A549 (cell line): ENCODE measurements at regions not wholly inside any gene's neighbourhood (a gene's known extent, or its start where the extent isn't known, plus 50 kb on each side); places are given as distances from the start of the nearest gene placed in this dataset.

Experiments used
- ATAC-seq, 2 experiments: fragments of 200-7000 bp in 1 of 2; fragments of >200 bp in 1 of 2; cut with Nextera tagmentation in 1 of 2; cut with Tn5 transposase in 1 of 2; 3 replicates each; pipeline versions ENCODE4 v1.8.0 to v1.9.1; 2018 to 2020; ENCODE audit warnings: mild to moderate bottlenecking in 1 of 2, moderate library complexity in 1 of 2
- CTCF ChIA-PET: fragments of 300-600 bp; sonication (Branson Sonifier 250); formaldehyde crosslinking; extraction: SDS; loops from one replicate; lab custom pipeline; 2021; ENCODE audit warnings: antibody characterized with exemption, inconsistent platforms; lab: Yijun Ruan, JAX
- POLR2A ChIA-PET: fragments of 350-600 bp; formaldehyde crosslinking; extraction: SDS; loops from one replicate; lab custom pipeline; 2021; ENCODE audit warnings: antibody characterized with exemption, inconsistent platforms; lab: Yijun Ruan, JAX
- DNase-seq, 2 experiments: peaks; one replicate each; pipeline versions ENCODE4 v3.0.0 to v3.0.0-alpha.2; 2011 to 2016; ENCODE audit warnings: low read depth in 1 of 2, low spot score in 1 of 2
- FAIRE-seq: peaks from 2 replicates; lab custom pipeline; 2011; peaks lifted over from hg19 to GRCh38; lab: Jason Lieb, UNC
- H3K27ac ChIP-seq, 2 experiments: fragments of >200 bp; sonication (Bioruptor Twin); formaldehyde crosslinking; 3 replicates each; pipeline ENCODE4 v1.5.1; 2016 to 2017
- H3K4me1 ChIP-seq: fragments of >200 bp; sonication (Bioruptor Twin); formaldehyde crosslinking; 3 replicates; pipeline ENCODE4 v1.6.1; 2016
- H3K4me2 ChIP-seq: fragments of >200 bp; sonication (Bioruptor Twin); formaldehyde crosslinking; 3 replicates; pipeline ENCODE4 v1.6.1; 2016
- H3K4me3 ChIP-seq: fragments of >200 bp; sonication (Bioruptor Twin); formaldehyde crosslinking; 3 replicates; pipeline ENCODE4 v1.5.1; 2016
- H3K9me3 ChIP-seq: fragments of >200 bp; sonication (Bioruptor Twin); formaldehyde crosslinking; 3 replicates; pipeline ENCODE4 v1.6.1; 2016
- BHLHE40 ChIP-seq: IDR thresholded peaks from 2 replicates; pipeline ENCODE4 v1.6.1; 2012; ENCODE audit warnings: low read depth, low read length, inconsistent platforms
- CBX8 ChIP-seq: fragments of 200-600 bp; sonication (generic); IDR thresholded peaks from 2 replicates; pipeline ENCODE4 v1.6.1; 2016
- E2F6 ChIP-seq: IDR thresholded peaks from 2 replicates; pipeline ENCODE4 v1.6.1; 2012; ENCODE audit warnings: low read depth, borderline replicate concordance
- ESRRA ChIP-seq: fragments of 150-350 bp; IDR thresholded peaks from 2 replicates; pipeline ENCODE4 v1.6.1; 2014; ENCODE audit warnings: mild to moderate bottlenecking, low read length, borderline replicate concordance
- FOSB ChIP-seq: fragments of 250-450 bp; sonication (Bioruptor Pico); IDR thresholded peaks from 2 replicates; pipeline ENCODE4 v1.5.0; 2020; ENCODE audit warnings: mild to moderate bottlenecking, moderate library complexity
- HEYL ChIP-seq: fragments of 250-450 bp; sonication (Bioruptor Pico); IDR thresholded peaks from 2 replicates; pipeline ENCODE4 v1.8.0; 2021; ENCODE audit warnings: mild to moderate bottlenecking, moderate library complexity
- HOXA7 ChIP-seq: fragments of 250-450 bp; sonication (Bioruptor Pico); IDR thresholded peaks from 2 replicates; pipeline ENCODE4 v1.5.0; 2020; ENCODE audit warnings: mild to moderate bottlenecking, moderate library complexity
- HOXB5 ChIP-seq: fragments of 250-450 bp; sonication (Bioruptor Pico); IDR thresholded peaks from 2 replicates; pipeline ENCODE4 v1.5.0; 2020; ENCODE audit warnings: mild to moderate bottlenecking, moderate library complexity
- KDM5A ChIP-seq: fragments of 200-600 bp; sonication (generic); IDR thresholded peaks from 2 replicates; pipeline ENCODE4 v1.6.1; 2016; ENCODE audit warnings: antibody characterized with exemption, mild to moderate bottlenecking
- MAFK ChIP-seq: fragments of 450-650 bp; IDR thresholded peaks from 2 replicates; pipeline ENCODE4 v1.6.1; 2014; ENCODE audit not compliant: partially characterized antibody
- MAZ ChIP-seq: fragments of 150-350 bp; IDR thresholded peaks from 2 replicates; pipeline ENCODE4 v1.6.1; 2014; ENCODE audit warnings: antibody characterized with exemption, low read depth, low read length, borderline replicate concordance
- MYC ChIP-seq: IDR thresholded peaks from 2 replicates; pipeline ENCODE4 v1.6.1; 2012; ENCODE audit warnings: mild to moderate bottlenecking, inconsistent platforms, low read length, improper control_type of control experiment, borderline replicate concordance
- NFE2L2 ChIP-seq: fragments of 150-350 bp; conservative IDR thresholded peaks from 2 replicates; pipeline ENCODE4 v1.6.1; 2014; ENCODE audit warnings: low read length
- PHF8 ChIP-seq: fragments of 200-600 bp; sonication (generic); IDR thresholded peaks from 2 replicates; pipeline ENCODE4 v1.6.1; 2016; ENCODE audit warnings: low read depth, mild to moderate bottlenecking, antibody characterized with exemption, moderate library complexity, borderline replicate concordance
- POLR2AphosphoS2 ChIP-seq: conservative IDR thresholded peaks from 2 replicates; pipeline ENCODE4 v1.6.1; 2012; ENCODE audit warnings: low read length, improper control_type of control experiment, inconsistent platforms
- RFX5 ChIP-seq: fragments of 450-650 bp; IDR thresholded peaks from 2 replicates; pipeline ENCODE4 v1.7.1; 2014; ENCODE audit warnings: antibody characterized with exemption, mild to moderate bottlenecking, moderate library complexity
- SREBF2 ChIP-seq: fragments of 450-650 bp; IDR thresholded peaks from 2 replicates; pipeline ENCODE4 v1.6.1; 2014; ENCODE audit warnings: mild to moderate bottlenecking, moderate library complexity
- TP53 ChIP-seq: fragments of 250-450 bp; sonication (Bioruptor Pico); IDR thresholded peaks from 2 replicates; pipeline ENCODE4 v1.5.0; 2021; ENCODE audit warnings: mild to moderate bottlenecking, moderate library complexity
- ZC3H11A ChIP-seq: fragments of 450-650 bp; IDR thresholded peaks from 2 replicates; pipeline ENCODE4 v1.6.1; 2014; ENCODE audit warnings: antibody characterized with exemption, mild to moderate bottlenecking
- ZSCAN20 ChIP-seq: fragments of 250-450 bp; sonication (Bioruptor Pico); IDR thresholded peaks from 2 replicates; pipeline ENCODE4 v1.8.0; 2022; ENCODE audit warnings: mild to moderate bottlenecking, moderate library complexity
- WGBS: methylation state at CpG from one replicate; pipeline ENCODE4 v1.1.6; 2017; ENCODE audit errors: missing lambda C conversion rate; 5-methylcytosine and 5-hydroxymethylcytosine counted together
- TF ChIP-seq, protein P1 (sequence below): fragments of 200-600 bp; sonication (generic); IDR thresholded peaks from 2 replicates; pipeline ENCODE4 v1.6.1; 2016; ENCODE audit warnings: antibody characterized with exemption, mild to moderate bottlenecking, moderate library complexity
- TF ChIP-seq, protein P2 (sequence below): fragments of >200 bp; sonication (Bioruptor Twin); formaldehyde crosslinking; IDR thresholded peaks from 3 replicates; pipeline ENCODE4 v1.5.1; 2016

GRCh38 chr2:67142071-67142470 is 255.1 kb upstream of the ETAA1 start:
- POLR2A ChIA-PET = no interaction called here
- Histone ChIP-seq H3K4me3 (no peak overlapping the region), H3K27ac (no peak overlapping the region)
- TF ChIP-seq HEYL (CRISPR knock-in tag) (no peak), NFE2L2 (no peak), BHLHE40 (no peak), HOXA7 (CRISPR knock-in tag) (no peak), PHF8 (no peak), MYC (no peak), TP53 (CRISPR knock-in tag) (no peak), ZSCAN20 (no peak), E2F6 (no peak), ESRRA (no peak), FOSB (CRISPR knock-in tag) (no peak), MAZ (no peak), CBX8 (no peak), ZC3H11A (no peak), HOXB5 (CRISPR knock-in tag) (no peak), KDM5A (no peak), RFX5 (no peak), POLR2AphosphoS2 (no peak)
- TF ChIP-seq, protein P1, sequence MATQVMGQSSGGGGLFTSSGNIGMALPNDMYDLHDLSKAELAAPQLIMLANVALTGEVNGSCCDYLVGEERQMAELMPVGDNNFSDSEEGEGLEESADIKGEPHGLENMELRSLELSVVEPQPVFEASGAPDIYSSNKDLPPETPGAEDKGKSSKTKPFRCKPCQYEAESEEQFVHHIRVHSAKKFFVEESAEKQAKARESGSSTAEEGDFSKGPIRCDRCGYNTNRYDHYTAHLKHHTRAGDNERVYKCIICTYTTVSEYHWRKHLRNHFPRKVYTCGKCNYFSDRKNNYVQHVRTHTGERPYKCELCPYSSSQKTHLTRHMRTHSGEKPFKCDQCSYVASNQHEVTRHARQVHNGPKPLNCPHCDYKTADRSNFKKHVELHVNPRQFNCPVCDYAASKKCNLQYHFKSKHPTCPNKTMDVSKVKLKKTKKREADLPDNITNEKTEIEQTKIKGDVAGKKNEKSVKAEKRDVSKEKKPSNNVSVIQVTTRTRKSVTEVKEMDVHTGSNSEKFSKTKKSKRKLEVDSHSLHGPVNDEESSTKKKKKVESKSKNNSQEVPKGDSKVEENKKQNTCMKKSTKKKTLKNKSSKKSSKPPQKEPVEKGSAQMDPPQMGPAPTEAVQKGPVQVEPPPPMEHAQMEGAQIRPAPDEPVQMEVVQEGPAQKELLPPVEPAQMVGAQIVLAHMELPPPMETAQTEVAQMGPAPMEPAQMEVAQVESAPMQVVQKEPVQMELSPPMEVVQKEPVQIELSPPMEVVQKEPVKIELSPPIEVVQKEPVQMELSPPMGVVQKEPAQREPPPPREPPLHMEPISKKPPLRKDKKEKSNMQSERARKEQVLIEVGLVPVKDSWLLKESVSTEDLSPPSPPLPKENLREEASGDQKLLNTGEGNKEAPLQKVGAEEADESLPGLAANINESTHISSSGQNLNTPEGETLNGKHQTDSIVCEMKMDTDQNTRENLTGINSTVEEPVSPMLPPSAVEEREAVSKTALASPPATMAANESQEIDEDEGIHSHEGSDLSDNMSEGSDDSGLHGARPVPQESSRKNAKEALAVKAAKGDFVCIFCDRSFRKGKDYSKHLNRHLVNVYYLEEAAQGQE = no peak
- TF ChIP-seq, all 56 proteins: peak for 0
- no peak for DNase-seq
- Histone ChIP-seq H3K4me1 (no peaks in the 10 kb centered on the region), H3K4me2 (no peak overlapping the region), H3K9me3 (no peaks in the 10 kb centered on the region)
- CTCF ChIA-PET = no interaction called here
- FAIRE-seq = no peak
- 6% methylated on average over 1 of the region's 1 CpG for WGBS
- ATAC-seq = no peak

- ChIA-PET CTCF (no interaction called here), POLR2A (no interaction called here)
- no peak for FAIRE-seq
- ATAC-seq = no peak
- no peak for DNase-seq
- no peak overlapping the region for H3K4me2 ChIP-seq
- H3K4me1 ChIP-seq = no peaks in the 10 kb centered on the region
- H3K27ac ChIP-seq = no peak overlapping the region
- WGBS = 12% methylated on average over 2 of the region's 2 CpGs
- H3K9me3 ChIP-seq = no peaks in the 10 kb centered on the region
- TF ChIP-seq MAFK = peak; percentile 63
- no peak for TF ChIP-seq SREBF2
- H3K4me3 ChIP-seq = no peak overlapping the region
Observed at GRCh38 chr2:67142741-67143140, 254.4 kb upstream of the ETAA1 start.

GRCh38 chr2:67145851-67146250 is 251.3 kb upstream of the ETAA1 start:
- no peak overlapping the region for H3K27ac ChIP-seq
- no peak for ATAC-seq
- POLR2A ChIA-PET = no interaction called here
- H3K4me1 ChIP-seq = no peaks in the 10 kb centered on the region
- no peak for TF ChIP-seq ZC3H11A
- TF ChIP-seq, protein P2, sequence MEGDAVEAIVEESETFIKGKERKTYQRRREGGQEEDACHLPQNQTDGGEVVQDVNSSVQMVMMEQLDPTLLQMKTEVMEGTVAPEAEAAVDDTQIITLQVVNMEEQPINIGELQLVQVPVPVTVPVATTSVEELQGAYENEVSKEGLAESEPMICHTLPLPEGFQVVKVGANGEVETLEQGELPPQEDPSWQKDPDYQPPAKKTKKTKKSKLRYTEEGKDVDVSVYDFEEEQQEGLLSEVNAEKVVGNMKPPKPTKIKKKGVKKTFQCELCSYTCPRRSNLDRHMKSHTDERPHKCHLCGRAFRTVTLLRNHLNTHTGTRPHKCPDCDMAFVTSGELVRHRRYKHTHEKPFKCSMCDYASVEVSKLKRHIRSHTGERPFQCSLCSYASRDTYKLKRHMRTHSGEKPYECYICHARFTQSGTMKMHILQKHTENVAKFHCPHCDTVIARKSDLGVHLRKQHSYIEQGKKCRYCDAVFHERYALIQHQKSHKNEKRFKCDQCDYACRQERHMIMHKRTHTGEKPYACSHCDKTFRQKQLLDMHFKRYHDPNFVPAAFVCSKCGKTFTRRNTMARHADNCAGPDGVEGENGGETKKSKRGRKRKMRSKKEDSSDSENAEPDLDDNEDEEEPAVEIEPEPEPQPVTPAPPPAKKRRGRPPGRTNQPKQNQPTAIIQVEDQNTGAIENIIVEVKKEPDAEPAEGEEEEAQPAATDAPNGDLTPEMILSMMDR = no peak
- TF ChIP-seq, all 56 proteins: peak for 0
- no peaks in the 10 kb centered on the region for H3K9me3 ChIP-seq
- H3K4me2 ChIP-seq = no peak overlapping the region
- WGBS = 4% methylated on average over 1 of the region's 1 CpG
- DNase-seq (no peak), FAIRE-seq (no peak)
- CTCF ChIA-PET = interaction anchor here (0.8 to 1.5 kb wide), 2 partner anchors 11 kb away, joined by 3 read pairs; no protein-coding TSS in a partner anchor
- no peak overlapping the region for H3K4me3 ChIP-seq
